ENCODE measurements at regions not wholly inside any gene's neighbourhood (a gene's known extent, or its start where the extent isn't known, plus 50 kb on each side); places are given as distances from the start of the nearest gene placed in this dataset.
A peak's percentile ranks its signal among the peaks of the same experiment; 100 is the strongest.

DNA sequence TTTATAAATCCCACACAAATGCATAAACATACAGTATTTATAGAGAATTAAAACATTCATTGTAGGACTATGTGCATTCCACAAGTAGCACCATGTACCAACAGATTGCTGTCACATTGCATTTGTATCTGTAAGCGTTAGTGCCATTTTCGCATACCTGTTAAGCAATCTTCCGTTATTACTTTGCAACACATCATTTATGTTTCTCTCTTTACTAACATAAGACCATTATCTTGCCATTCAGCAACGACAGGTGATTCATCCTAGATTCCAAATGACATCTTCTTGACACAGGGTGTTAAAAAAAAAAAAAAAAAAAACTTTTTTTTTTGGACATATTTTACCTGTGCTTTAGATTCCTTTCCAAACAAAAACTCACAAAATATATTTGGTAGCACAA, 511.8 kb downstream of the ELAVL2 start:
- no peak for DNase-seq (ENCODE audit: low read depth)

DNA sequence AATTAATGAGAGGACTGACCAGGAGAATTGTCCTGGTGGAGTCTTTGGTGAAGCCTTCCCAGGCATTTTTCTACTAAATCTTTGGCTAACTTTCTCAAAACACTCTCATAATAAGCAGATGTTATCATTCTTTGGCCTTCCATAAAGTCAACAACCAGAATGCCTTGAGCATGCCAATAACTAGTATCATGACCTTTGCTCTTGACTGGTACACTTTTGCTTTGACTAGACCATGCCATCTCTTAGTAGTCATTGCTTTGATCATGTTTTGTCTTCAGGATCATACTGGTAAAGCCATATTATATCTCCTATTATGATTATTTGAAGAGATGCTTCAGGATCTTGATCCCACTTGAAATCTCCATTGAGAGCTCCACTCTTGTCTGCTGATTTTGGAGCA, 506.9 kb downstream of the ELAVL2 start:
- DNase-seq (ENCODE audit: low read depth), result no peak

DNA sequence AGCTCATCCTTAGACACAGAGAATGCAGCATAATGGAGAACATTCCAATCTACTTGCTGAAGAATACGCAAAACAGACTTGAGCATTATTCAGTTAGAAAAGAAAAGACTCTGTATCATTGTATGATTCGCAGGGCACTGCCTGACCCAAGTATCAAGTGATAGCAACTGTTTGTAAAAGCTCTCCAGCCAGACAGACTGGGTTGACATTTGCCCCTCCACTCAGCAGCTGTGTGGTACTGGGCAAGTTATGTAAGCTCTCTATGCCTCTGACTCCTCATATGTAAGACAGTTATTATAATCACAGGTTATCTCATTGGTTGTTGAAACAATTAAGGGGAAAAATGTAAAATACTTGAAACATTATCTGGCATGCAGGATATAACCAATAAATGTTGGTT, 505.0 kb downstream of the ELAVL2 start:
- DNase-seq (ENCODE audit: low read depth), result no peak

DNA sequence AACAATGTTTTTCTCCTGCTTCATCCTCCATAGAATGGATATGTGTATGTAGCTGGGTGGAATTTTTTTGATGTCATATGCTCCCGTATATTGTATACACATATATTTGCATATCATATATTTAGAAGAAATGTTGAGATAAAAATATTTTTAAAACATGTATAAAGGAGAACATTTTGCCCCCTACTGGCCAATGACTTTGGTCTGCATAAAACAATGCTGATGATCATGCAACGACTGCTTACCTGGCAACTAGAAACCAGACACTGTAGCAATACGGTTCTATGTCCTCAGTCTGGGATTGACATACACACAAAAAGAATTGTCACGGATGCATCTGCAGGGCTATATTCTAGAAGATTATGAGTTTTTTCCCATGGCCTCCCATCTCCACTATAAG, 503.6 kb downstream of the ELAVL2 start:
- DNase-seq (ENCODE audit: low read depth), result peak; percentile 2

DNA sequence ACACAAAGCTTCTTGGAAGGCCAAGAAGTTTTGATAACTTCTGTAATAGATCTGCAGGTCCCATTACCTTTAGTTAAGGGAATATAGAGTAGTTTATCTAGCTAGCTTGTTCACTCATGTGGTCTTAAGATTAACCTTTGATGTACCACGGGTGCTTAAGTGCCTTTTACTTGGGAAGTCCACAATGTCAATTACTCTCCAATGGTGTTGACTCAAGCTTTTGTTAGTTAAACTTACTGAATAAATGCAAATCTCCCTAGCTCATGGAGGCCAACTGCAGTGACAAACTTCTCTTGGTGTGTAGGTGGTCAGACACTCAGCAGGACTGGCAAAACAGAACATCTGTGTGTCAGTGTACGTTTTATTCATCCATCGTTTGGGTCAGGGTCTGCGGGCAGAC, 501.5 kb downstream of the ELAVL2 start:
- DNase-seq (ENCODE audit: low read depth), result no peak

DNA sequence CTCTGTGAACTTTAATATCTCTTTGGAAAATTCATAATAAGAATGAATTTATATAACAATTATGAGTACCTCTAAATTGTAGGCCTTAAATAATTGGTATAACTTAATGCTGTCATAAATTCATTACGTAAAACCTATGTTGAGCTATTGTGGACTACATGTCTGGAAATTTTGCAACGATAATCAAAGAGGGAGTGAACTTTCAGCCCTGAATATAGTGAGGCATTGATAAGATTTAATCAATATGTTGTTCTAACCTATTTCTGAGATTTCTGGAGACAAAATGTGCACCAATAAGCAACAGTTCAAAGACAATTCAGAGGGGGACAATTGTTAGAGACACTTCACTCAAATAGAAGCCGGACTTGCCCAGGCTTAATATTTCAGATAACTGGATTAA, 499.4 kb downstream of the ELAVL2 start:
- no peak for DNase-seq (ENCODE audit: low read depth)

DNA sequence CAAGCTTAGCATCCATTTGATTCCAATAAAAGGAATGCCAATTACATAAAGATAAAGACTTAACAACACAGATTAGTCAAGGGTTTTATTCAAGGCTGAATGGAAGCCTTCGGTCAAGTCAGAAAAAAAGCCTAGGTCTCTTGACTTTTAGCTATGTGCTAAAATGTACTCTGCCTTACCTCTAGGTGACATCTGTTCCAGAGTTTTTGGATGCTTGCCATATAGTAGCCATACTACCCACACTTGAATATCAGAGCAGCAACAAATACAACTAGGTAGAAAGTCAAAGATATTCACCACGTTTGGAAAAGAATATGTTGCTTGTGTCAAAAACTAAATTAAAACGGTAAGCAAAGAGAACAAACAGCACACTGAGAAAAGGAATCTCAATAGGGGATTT, 484.7 kb downstream of the ELAVL2 start:
- no peak for DNase-seq (ENCODE audit: low read depth)

DNA sequence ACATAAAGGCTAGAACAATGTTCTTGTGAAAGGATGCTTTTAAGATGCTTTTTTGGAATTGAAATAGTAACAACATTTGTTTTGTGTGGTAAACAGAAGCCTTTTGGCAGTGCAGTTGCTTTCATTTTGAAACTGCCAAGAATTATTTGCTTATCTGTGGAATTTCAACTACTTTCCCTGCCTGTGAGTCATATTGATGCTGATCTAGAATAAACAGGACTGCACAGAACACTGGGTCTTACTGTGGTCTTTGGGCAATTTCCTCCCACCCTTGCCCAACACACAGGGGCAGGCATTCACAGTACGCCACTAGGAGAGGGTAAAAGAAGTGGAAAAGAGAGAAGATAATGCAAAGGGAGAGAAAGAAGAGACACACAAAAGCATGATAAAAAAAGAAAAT, 483.7 kb downstream of the ELAVL2 start:
- DNase-seq (ENCODE audit: low read depth), result no peak

DNA sequence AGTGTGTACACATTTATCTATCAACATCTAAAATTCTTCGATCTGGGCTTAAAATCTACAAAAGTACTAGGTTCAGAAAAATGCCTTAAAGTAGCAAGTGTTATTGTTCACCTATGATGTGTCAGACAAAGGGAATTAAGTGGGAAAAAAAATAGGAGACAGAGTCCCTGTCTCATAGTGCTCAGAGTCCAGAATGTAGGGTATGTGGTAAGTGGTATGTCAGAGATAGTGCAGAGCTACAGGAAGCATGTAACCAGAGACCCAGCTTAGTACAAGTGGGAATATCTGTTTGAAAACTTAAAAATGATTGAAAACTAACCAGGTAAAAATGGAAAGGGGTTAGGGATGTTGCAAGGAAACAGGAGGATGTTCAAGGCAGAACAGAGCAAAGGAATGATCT, 482.8 kb downstream of the ELAVL2 start:
- no peak for DNase-seq (ENCODE audit: low read depth)

DNA sequence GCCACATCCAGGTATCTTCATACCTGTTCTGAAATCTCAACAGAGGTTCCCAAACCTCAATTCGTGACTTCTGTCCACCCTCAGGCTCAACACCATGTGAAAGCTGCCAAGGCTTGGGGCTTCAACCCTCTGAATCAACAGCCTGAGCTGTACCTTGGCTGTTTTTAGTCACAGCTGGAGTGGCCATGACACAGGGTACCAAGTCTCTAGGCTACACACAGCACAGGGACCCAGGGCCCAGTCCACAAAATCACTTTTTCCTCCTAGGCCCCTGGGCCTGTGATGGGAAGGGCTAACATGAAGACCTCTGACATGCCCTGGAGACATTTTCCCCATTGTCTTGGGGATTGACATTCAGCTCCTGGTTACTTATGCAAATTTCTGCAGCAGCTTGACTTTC, 464.9 kb downstream of the ELAVL2 start:
- no peak for DNase-seq (ENCODE audit: low read depth)

DNA sequence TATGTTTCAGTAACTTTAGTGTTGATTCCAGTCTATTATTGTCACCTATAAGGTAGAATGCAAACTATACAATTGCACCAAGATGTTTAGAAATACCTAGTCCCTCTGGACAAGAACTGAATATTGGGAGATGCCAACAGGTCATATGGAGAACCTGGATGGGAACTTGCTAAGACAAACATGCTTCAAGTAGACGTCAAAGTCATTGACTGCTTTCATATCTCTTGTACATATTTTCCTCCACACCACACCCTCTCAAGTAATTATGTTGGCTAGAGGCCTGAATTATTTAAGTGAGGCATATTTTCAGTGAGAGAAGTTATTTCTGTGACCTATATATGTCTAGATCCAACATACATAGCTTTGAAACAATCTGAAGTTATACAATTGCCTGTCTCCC, 453.3 kb downstream of the ELAVL2 start:
- no peak for DNase-seq (ENCODE audit: low read depth)

DNA sequence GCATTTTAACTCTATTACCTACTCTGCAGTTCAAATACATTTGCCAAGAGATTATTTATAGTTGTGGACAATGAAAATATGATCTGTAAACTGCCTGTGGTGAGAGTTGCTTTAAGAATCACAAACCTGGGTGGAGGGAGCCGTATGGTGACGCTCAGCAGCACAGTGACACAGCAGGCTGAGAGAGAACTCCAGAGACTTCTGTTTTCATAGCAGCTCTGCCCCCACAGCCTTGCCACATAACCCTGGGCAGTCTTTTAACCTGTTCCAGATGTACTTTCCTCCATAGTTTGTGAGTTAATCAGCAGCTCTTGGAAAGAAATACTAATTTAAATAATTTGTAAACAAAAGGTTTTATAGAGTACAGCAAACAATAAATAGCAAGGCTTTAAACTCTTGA, 450.5 kb downstream of the ELAVL2 start:
- no peak for DNase-seq (ENCODE audit: low read depth)

DNA sequence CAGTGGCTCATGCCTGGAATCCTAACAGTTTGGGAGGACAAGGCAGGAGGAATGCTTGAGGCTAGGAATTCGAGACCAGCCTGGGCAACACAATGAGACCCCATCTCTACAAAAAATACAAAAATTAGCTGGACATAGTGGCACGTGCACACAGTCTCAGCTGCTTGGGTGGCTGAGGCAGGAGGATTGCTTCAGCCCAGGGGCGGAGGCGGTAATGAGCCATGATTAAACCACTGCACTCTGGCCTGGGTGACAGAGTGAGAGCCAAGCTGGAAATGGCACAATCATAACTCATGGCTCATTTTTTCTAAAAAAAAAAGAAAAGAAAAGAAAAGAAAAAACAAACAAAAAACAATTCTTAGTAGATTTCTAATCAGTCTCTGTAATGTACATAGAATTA, 446.2 kb downstream of the ELAVL2 start:
- DNase-seq (ENCODE audit: low read depth), result no peak

DNA sequence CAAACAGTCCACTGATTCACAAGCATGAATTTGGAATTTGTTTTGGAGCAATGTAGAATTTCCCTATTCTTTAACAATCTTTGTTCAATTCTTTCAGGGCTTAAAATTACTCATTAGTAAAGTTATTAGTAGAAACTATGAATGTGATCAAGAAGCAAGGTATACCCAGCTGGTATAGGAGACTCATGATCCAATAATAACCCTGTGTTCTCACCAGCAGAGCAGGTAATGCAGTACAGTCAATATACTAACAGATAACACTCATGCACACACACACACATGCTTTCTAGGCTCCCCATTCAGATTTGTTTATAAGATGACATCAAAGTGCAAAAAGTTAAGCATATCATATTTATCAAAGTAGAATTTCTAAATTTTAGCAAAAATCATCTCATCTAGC, 445.2 kb downstream of the ELAVL2 start:
- no peak for DNase-seq (ENCODE audit: low read depth)

DNA sequence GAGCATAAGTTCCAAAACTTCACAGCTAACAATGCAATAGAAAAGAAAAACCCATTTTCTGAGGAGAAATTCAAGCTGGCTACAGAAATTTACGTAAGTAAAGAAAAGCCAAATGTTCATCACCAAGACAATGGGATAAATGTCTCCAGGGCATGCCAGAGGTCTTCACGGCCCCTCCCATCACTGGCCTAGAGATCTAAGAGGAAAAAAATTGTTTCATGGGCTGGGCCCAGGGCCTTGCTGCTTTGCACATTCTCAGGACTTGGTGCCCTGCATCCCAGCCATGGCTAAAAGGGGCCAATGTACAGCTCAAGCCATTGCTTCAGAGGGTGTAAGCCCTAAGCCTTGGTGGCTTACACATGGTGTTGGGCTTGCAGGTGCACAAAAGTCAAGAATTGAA, 443.6 kb downstream of the ELAVL2 start:
- no peak for DNase-seq (ENCODE audit: low read depth)

DNA sequence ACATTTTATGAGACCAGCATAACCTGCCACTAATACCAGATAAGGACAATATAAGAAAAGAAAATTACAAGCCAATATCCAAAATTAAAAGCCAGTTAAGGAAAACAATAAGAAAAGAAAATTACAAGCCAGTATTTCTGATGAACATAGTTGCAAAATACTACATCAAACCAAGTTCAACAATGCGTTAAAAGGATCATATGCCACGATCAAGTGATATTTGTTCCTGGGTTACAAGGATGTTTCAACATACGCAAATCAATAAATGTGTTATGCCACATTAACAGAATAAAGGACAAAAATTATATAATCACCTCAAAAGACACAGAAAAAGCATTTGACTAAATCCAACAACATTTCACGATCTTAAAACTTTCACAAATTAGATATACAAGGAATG, 431.9 kb downstream of the ELAVL2 start:
- DNase-seq (ENCODE audit: low read depth), result no peak

DNA sequence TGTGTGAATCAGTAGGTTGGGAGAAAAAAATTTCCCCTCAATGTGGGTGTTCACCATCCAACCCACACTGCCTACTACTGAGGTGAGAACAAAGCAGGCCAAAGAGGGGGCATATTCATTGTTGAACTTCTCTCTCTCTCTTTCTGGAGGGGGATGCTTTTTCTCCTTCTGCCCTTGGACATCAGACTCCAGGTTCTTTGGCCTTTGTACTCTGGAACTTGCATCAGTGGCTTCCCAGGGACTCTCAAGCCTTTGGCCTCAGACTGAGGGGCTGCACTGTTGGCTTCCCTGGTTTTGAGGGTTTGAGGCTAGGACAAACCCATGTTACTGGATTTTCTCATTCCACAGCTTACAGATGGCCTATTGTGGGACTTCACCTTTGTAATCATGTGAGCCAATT, 417.2 kb downstream of the ELAVL2 start:
- no peak for DNase-seq (ENCODE audit: low read depth)

DNA sequence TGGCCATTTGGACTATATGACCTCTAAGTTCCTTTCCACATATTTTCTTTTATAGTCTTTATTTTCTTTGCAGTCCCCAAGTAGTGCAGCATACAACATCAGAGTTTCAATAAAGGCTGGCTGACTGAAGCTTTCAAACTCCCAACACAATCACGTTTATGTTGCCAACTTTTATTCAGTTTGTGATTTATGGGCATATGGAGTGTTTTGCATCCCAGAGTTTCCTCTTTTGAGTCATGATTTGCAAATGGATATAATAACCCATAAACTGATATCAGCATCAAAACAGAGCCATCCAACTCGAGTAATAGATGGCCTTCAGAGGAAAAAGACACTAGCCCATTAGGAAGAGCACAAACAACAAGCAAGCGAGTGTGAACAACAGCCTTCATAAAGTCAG, 414.0 kb downstream of the ELAVL2 start:
- DNase-seq (ENCODE audit: low read depth), result no peak

DNA sequence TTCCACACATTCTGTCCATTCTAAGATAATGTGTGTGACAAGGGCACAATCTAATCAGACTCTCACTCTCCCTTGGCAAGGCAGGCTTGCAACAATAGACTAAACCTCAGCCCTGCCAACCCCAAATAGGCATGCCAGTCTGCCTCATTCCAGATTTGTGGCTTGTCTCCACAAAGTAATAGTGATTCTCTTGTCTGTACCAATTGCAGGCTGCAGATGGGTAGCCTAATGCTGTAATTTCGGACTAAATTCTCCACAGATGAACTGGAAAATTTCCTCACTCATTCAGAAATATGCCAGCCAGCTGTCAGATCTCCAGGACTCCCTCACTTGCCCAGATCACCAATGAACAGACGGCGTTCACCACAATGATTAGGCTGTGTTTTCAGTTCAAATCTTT, 413.6 kb downstream of the ELAVL2 start:
- DNase-seq (ENCODE audit: low read depth), result no peak

DNA sequence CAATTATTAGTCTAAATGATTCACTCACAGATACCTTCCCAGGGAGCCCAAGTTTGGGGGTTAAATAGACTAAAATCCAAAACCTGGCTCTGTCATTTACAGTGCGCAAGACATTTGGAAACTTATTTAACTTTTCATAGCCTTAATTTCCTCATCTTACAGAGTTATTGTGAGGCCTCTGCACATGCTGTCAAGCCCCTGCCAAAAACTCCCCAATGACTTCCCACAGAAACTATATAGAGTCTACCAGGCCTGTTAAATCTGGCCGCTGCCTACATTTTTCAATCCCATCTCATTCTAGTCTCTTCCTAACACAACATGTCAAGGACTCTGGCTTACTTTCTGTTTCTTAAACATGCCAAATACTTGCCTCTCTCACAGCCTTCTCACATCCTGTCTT, 412.5 kb downstream of the ELAVL2 start:
- DNase-seq (ENCODE audit: low read depth), result no peak

DNA sequence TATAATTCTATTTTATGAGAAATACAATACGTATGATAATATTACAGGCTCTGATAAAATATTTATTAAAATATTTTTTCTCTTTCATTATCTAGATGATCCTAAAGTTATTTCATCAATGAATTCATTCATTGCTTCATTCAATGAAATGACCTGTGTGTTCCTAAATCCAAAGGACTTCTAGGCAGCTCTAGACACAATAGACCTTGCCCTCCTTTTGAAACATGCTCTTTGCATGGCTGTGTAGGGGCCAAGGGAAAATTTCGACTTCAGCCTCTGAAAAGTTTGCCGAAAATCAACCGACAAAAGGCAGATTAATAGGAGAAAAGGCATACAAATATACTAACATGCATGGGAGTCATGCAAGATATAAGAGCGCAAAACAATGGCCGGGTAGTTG, 402.0 kb downstream of the ELAVL2 start:
- no peak for DNase-seq (ENCODE audit: low read depth)

DNA sequence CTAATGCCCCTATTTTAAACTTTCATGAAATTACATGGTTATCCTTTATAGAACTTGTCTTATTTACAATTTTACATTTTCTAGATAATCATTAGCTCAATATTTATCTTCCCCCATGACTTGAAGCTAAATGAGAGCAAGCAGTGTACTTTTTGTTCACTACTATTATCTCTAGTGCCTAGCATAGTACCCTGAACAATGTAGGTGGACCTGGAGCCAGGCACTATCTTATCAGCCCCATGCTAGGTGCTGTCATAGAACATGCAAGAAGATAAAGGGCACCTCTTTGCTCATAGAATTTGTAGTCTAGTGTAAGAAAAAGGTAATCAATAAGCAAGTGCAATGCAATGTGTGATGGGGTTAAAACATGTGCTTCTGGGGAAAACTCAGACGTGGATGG, 399.9 kb downstream of the ELAVL2 start:
- DNase-seq (ENCODE audit: low read depth), result no peak

DNA sequence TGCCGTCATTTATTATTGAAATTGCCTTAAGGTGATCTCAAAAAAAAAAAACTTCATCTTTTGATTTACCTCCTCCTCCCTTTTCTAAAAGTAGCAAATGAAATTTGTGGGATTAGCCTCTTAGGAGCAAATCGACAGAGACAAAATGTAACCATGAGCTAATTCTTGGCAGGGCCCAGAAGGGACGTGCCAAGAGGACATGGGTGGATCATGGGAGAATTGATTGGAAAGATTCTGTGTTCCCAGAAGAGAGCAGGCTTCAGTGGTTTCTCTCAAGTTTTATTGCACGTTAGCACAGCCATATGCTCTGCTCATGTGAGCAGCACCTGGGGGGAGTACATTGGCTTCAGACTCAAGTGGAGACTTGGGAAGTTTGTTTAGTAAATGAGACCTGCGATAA, 394.6 kb downstream of the ELAVL2 start:
- DNase-seq (ENCODE audit: low read depth), result no peak

DNA sequence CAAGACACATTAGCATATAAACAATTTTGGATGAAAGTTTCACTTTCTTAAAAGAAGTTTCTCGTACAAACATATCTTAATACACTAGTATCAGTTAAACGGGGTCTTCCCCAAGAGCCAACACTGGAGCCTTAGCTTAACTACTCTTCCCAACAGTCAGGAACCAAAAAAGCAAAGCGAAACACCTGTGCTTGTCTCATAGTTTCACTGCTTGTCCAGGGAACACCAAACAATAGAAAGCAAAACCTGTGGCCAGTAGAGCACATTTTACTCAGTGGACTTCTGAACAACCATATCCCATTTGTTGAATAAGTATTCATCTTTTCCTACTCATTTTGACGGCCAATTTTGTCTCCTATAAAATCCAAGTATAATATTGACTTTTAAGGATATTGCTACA, 391.4 kb downstream of the ELAVL2 start:
- no peak for DNase-seq (ENCODE audit: low read depth)

DNA sequence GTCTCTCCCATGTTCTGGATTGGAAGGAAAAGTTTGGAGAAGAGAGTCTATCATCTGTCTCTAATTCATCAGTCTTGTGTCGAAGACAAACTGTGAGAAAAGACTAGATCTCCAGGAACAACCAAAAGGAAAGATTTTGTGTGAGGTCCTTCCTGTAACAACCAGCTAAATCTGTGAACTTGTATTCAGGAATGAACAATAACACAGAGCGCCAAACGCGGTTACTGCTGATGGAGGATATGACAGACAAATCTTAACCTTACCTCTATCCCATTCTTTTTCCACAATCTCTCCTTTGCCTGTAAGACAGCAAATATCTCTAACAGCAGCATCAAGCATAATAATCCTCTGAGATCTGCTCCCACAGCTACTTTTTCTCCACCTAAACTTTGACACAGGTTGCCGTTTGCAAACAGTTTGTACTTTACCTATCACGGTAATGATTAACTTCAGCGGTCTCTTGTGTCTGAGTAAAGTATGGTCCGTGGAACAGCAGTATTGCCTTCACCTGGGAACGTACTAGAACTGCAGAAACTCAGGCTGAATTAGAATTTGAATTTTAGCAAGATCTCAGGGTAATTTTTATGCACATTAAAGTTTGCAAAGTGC, 387.6 kb downstream of the ELAVL2 start:
- DNase-seq (ENCODE audit: low read depth), result no peak
